Karpas-422 (cell line): ENCODE measurements at regions not wholly inside any gene's neighbourhood (a gene's known extent, or its start where the extent isn't known, plus 50 kb on each side); places are given as distances from the start of the nearest gene placed in this dataset.
"Not testable (repeated sequence)": the region's sequence is repeated elsewhere in the genome, so short reads cannot be mapped to it uniquely, and the experiment has no call there.

ENCODE experiments used
- DNase-seq: peaks from one replicate; pipeline ENCODE4 v3.0.0-alpha.2; 2015
- H2AFZ ChIP-seq: fragments of 200-600 bp; sonication (generic); 2 replicates; pipeline ENCODE4 v1.6.1; 2014; ENCODE audit warnings: antibody characterized with exemption, low read length, mixed read lengths
- H3K27ac ChIP-seq: fragments of 200-600 bp; sonication (generic); 2 replicates; pipeline ENCODE4 v1.5.1; 2014; ENCODE audit warnings: mild to moderate bottlenecking, low read length, moderate library complexity
- H3K27me3 ChIP-seq: fragments of 200-600 bp; sonication (generic); 2 replicates; pipeline ENCODE4 v1.6.1; 2014; ENCODE audit warnings: low read length, mixed read lengths
- H3K36me3 ChIP-seq: fragments of 200-600 bp; sonication (generic); 2 replicates; pipeline ENCODE4 v1.6.1; 2014; ENCODE audit warnings: low read length, mixed read lengths; ENCODE audit not compliant: insufficient read depth
- H3K4me1 ChIP-seq: fragments of 200-600 bp; sonication (generic); 2 replicates; pipeline ENCODE4 v1.6.1; 2014; ENCODE audit warnings: mild to moderate bottlenecking, low read length, mixed read lengths
- H3K4me2 ChIP-seq: fragments of 200-600 bp; sonication (generic); 2 replicates; pipeline ENCODE4 v1.6.1; 2014; ENCODE audit warnings: low read length, low read depth, mild to moderate bottlenecking; ENCODE audit not compliant: poor library complexity, severe bottlenecking
- H3K4me3 ChIP-seq: fragments of 200-600 bp; sonication (generic); 2 replicates; pipeline ENCODE4 v1.5.1; 2014; ENCODE audit warnings: mild to moderate bottlenecking, antibody characterized with exemption, low read length, mixed read lengths
- H3K79me2 ChIP-seq: fragments of 200-600 bp; sonication (generic); 2 replicates; pipeline ENCODE4 v1.6.1; 2014; ENCODE audit warnings: mild to moderate bottlenecking, low read length, mixed read lengths
- H3K9ac ChIP-seq: fragments of 200-600 bp; sonication (generic); 2 replicates; pipeline ENCODE4 v1.6.0; 2014; ENCODE audit warnings: low read length
- H3K9me2 ChIP-seq: fragments of 200-600 bp; sonication (generic), shearing (Covaris generic); replicated peaks from 2 replicates; pipeline ENCODE4 v1.6.0; 2014; ENCODE audit warnings: mild to moderate bottlenecking, low read length, moderate library complexity; ENCODE audit not compliant: insufficient read depth
- H3K9me3 ChIP-seq: fragments of 300-700, 200-600 bp; sonication (generic); 2 replicates; pipeline ENCODE4 v1.6.1; 2014; ENCODE audit warnings: low read length, mixed read lengths
- H4K20me1 ChIP-seq: fragments of 200-600 bp; sonication (generic); 2 replicates; pipeline ENCODE4 v1.6.1; 2014; ENCODE audit warnings: mild to moderate bottlenecking, antibody characterized with exemption, low read length, low read depth; ENCODE audit not compliant: insufficient read depth

DNA sequence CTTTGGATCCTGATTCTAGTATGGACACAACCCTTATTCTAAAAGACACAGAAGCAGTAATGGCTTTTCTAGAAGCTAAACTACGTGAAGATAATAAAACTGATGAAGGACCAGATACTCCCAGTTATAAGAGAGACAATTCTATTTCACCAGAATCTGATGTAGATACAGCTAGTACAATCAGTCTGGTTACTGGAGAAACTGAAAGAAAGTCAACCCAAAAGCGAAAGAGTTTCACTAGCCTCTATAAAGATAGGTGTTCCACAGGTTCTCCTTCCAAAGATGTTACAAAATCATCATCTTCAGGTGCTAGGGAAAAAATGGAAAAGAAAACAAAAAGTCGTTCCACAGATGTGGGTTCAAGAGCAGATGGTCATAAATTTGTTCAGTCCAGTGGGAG, 161.5 kb upstream of the PRSS12 start:
- H3K4me3 ChIP-seq, H4K20me1 ChIP-seq, H3K36me3 ChIP-seq, H3K79me2 ChIP-seq, H3K9me2 ChIP-seq, H3K9ac ChIP-seq, H3K27me3 ChIP-seq, H3K4me2 ChIP-seq, H3K4me1 ChIP-seq, H2AFZ ChIP-seq, DNase-seq, H3K9me3 ChIP-seq, H3K27ac ChIP-seq: not testable (repeated sequence)

DNA sequence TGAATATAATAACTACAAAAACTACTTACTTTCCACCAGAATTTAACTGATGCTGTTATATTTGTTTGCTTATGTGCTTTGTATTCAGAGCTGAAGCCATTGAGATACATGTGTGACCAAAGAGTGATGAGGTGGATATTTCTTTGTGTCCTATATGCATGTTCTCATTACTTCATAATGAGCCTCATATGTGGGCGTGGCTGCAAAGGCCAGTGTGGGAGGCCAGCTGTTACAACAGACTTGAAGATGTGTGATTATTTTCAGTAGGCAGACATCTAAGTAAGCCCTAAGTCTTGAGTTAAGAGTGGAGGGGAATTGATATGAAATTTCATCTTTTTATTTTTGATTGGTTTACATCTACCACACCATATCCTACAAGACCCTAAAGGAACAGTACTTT, 163.3 kb upstream of the PRSS12 start:
- H3K4me1 ChIP-seq, DNase-seq, H3K9me3 ChIP-seq, H3K4me2 ChIP-seq, H3K27me3 ChIP-seq, H4K20me1 ChIP-seq, H3K4me3 ChIP-seq, H3K9me2 ChIP-seq, H3K27ac ChIP-seq, H3K36me3 ChIP-seq, H3K9ac ChIP-seq, H3K79me2 ChIP-seq, H2AFZ ChIP-seq: not testable (repeated sequence)

DNA sequence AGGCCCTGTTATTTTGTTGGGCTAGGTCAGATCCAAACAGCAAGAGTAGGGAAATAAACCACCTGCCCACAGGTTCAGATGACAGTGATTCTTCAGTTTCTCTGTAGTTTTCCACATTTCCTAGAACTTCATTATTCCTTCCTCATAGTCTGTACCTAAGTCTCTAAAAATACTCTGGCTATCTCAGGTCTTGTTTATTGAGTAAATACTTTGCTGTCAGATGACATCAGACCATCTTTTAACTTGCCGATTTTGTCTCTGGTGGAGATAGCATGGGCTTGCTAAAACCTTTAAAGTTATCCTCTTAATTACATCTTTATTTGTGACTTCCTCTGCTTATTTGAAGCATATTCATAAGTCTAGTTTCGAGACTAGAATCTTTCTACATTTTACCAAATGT, 155.1 kb upstream of the METTL14 start:
- H4K20me1 ChIP-seq, H3K4me2 ChIP-seq, H3K36me3 ChIP-seq, H3K27ac ChIP-seq, H3K4me3 ChIP-seq, H3K4me1 ChIP-seq, DNase-seq, H2AFZ ChIP-seq, H3K27me3 ChIP-seq, H3K9me2 ChIP-seq, H3K79me2 ChIP-seq, H3K9me3 ChIP-seq, H3K9ac ChIP-seq: not testable (repeated sequence)

DNA sequence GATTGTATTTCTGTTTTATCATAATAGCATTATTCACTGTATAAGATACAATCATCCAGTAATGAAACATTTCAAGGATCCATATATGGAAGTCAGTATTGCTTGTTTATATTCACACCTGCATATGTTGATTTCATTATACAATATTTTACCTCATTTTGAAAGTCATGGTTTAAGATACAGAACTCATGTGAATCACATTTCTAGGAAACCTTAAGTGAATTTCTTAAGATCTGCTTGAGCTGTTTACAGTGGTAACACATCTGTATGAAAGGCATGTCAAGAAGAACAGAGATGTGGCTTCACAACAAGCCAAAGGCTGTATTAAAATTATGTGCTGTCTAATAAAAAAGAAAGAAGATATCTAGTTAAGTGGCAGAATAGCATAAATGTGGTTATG, 153.2 kb upstream of the METTL14 start:
- H3K79me2 ChIP-seq, H3K9me3 ChIP-seq, DNase-seq, H3K4me3 ChIP-seq, H2AFZ ChIP-seq, H3K4me2 ChIP-seq, H3K4me1 ChIP-seq, H3K9ac ChIP-seq, H4K20me1 ChIP-seq, H3K27ac ChIP-seq, H3K36me3 ChIP-seq, H3K9me2 ChIP-seq, H3K27me3 ChIP-seq: not testable (repeated sequence)

DNA sequence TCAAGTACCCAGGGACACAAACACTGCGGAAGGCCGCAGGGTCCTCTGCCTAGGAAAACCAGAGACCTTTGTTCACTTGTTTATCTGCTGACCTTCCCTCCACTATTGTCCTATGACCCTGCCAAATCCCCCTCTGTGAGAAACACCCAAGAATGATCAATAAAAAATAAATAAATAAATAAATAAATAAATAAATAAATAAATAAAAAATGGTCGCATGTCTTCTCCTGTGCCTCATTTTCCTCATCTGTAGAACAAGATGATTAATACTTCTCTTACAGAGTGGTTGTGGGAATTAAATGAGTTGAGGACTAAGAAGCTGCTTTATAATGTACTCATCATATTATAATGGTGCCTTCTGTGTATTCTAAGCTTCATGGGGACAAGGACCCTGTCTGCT, 149.4 kb upstream of the METTL14 start:
- H3K9ac ChIP-seq, H3K4me2 ChIP-seq, H3K27ac ChIP-seq, H3K9me3 ChIP-seq, H3K36me3 ChIP-seq, H3K27me3 ChIP-seq, DNase-seq, H4K20me1 ChIP-seq, H2AFZ ChIP-seq, H3K4me1 ChIP-seq, H3K79me2 ChIP-seq, H3K4me3 ChIP-seq, H3K9me2 ChIP-seq: not testable (repeated sequence)

DNA sequence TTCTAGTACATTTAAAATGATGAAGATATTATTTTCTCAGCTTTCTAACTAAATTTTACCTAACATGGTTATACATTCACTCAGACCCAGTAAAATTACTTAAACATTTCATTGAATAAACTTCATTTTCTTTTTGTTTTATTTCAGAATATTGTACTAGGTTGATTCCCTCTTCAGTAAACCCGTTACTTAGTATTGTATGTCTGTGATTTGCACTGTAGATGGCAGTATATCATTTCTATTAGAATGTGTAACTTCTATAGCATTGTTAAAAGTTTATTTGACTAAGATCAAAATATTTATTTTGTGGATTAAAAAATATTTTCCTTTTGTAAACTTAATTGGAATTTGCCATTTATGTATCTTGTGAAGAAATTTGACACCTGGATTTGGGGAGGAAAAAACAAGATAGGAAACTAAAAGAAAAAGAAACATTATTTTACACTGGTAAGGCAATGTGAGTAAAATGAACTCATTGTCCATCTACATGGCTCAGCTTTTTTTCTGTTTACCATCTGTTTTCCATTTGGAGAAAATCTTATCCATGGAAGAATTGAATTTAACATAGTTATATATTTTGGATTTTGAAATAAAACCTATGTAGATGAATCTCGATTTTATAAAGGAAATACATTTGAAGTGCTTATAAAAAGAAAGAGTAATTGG, 145.6 kb upstream of the METTL14 start:
- not testable (repeated sequence) for H3K9me2 ChIP-seq, H3K4me3 ChIP-seq, H3K27ac ChIP-seq, H3K4me1 ChIP-seq, H3K79me2 ChIP-seq, H2AFZ ChIP-seq, H4K20me1 ChIP-seq, H3K4me2 ChIP-seq, H3K9ac ChIP-seq, H3K27me3 ChIP-seq, H3K9me3 ChIP-seq, H3K36me3 ChIP-seq
- DNase-seq: peak; percentile 51

DNA sequence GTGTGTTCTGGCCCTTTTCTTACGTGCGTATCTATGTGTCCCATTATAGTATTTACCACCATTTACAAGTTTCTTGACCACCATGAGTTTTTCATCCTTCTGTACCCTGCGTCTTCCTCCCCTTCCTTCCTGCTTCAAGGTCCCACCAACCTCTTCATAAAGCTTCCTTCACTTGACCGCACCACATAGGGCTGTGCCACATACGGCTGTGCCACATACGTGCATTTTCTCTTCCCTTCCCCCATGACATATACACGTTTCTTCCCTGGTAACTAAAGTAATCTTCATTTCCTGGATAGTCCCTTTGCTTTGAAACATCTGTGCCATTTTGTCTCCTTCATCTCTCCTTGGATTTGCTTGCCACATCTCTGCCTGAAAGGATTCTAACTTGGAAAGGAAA, 128.6 kb upstream of the METTL14 start:
- not testable (repeated sequence) for H3K36me3 ChIP-seq, H3K79me2 ChIP-seq, H3K9me3 ChIP-seq, H3K4me2 ChIP-seq, H3K27me3 ChIP-seq, H3K4me3 ChIP-seq, H4K20me1 ChIP-seq, DNase-seq, H3K9me2 ChIP-seq, H3K9ac ChIP-seq, H3K4me1 ChIP-seq, H2AFZ ChIP-seq, H3K27ac ChIP-seq

DNA sequence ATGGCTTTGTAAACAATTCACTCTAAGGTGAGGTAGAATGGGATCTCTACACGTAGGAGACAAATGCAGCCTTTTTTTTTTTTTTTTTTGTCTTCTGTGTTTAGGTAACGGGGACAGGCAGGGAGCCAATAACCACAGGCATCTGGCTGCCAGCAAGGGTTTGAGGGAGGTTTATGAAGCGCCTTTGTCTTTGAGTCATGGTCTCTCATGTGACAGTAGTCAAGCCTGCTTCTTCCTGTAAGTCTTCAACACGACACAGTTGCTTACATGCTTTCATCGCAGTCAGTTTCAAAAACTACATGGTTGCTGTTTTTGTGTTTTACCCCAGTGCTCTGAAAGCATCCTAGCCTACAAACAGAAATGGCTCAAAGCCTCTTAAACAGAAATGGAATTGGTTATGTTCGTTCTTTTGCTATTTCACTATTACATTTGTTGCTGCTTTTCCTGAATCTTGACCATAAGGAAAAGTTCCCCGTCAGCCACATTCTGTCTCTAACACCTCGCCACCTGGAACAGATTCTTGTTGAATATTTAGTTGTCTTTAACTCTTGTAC, 127.8 kb upstream of the METTL14 start:
- Histone ChIP-seq H3K4me2 (no peak overlapping the region), H3K36me3 (no peaks in the 10 kb centered on the region), H4K20me1 (no peaks in the 10 kb centered on the region), H3K4me1 (no peaks in the 10 kb centered on the region), H3K9me3 (no peaks in the 10 kb centered on the region), H3K27ac (no peak overlapping the region), H3K9me2 (no peaks in the 10 kb centered on the region), H3K9ac (no peak overlapping the region), H3K79me2 (no peaks in the 10 kb centered on the region), H2AFZ (no peak overlapping the region), H3K27me3 (no peaks in the 10 kb centered on the region), H3K4me3 (no peak overlapping the region)
- no peak for DNase-seq

DNA sequence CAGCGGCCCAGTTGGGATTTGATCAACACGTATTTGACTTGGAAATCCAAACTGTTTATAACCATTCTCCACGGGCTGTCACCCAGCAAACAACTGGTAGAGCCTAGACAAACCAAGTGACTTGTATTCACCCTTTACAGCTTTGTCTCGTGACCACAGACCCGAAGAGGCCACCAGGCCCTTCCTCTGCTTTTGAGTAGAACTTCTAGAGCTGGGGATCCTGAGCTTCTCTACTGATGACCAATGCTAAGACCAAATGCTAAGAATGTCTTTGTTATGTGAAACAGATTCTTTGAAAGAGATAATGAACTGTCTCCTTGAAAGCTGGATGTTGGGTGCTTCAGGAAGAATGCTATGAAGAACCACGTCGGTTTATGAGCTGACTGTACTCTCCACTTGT, 127.0 kb upstream of the METTL14 start:
- H3K4me2 ChIP-seq, H2AFZ ChIP-seq, H4K20me1 ChIP-seq, H3K36me3 ChIP-seq, H3K9me3 ChIP-seq, H3K9me2 ChIP-seq, H3K4me3 ChIP-seq, H3K27me3 ChIP-seq, H3K79me2 ChIP-seq, H3K9ac ChIP-seq, DNase-seq, H3K27ac ChIP-seq, H3K4me1 ChIP-seq: not testable (repeated sequence)
